Karpas-422 (cell line): ENCODE measurements at regions not wholly inside any gene's neighbourhood (a gene's known extent, or its start where the extent isn't known, plus 50 kb on each side); places are given as distances from the start of the nearest gene placed in this dataset.

ENCODE experiments used
- DNase-seq: peaks from one replicate; pipeline ENCODE4 v3.0.0-alpha.2; 2015
- H2AFZ ChIP-seq: fragments of 200-600 bp; sonication (generic); 2 replicates; pipeline ENCODE4 v1.6.1; 2014; ENCODE audit warnings: antibody characterized with exemption, low read length, mixed read lengths
- H3K27ac ChIP-seq: fragments of 200-600 bp; sonication (generic); 2 replicates; pipeline ENCODE4 v1.5.1; 2014; ENCODE audit warnings: mild to moderate bottlenecking, low read length, moderate library complexity
- H3K27me3 ChIP-seq: fragments of 200-600 bp; sonication (generic); 2 replicates; pipeline ENCODE4 v1.6.1; 2014; ENCODE audit warnings: low read length, mixed read lengths
- H3K36me3 ChIP-seq: fragments of 200-600 bp; sonication (generic); 2 replicates; pipeline ENCODE4 v1.6.1; 2014; ENCODE audit warnings: low read length, mixed read lengths; ENCODE audit not compliant: insufficient read depth
- H3K4me1 ChIP-seq: fragments of 200-600 bp; sonication (generic); 2 replicates; pipeline ENCODE4 v1.6.1; 2014; ENCODE audit warnings: mild to moderate bottlenecking, low read length, mixed read lengths
- H3K4me2 ChIP-seq: fragments of 200-600 bp; sonication (generic); 2 replicates; pipeline ENCODE4 v1.6.1; 2014; ENCODE audit warnings: low read length, low read depth, mild to moderate bottlenecking; ENCODE audit not compliant: poor library complexity, severe bottlenecking
- H3K4me3 ChIP-seq: fragments of 200-600 bp; sonication (generic); 2 replicates; pipeline ENCODE4 v1.5.1; 2014; ENCODE audit warnings: mild to moderate bottlenecking, antibody characterized with exemption, low read length, mixed read lengths
- H3K79me2 ChIP-seq: fragments of 200-600 bp; sonication (generic); 2 replicates; pipeline ENCODE4 v1.6.1; 2014; ENCODE audit warnings: mild to moderate bottlenecking, low read length, mixed read lengths
- H3K9ac ChIP-seq: fragments of 200-600 bp; sonication (generic); 2 replicates; pipeline ENCODE4 v1.6.0; 2014; ENCODE audit warnings: low read length
- H3K9me2 ChIP-seq: fragments of 200-600 bp; sonication (generic), shearing (Covaris generic); replicated peaks from 2 replicates; pipeline ENCODE4 v1.6.0; 2014; ENCODE audit warnings: mild to moderate bottlenecking, low read length, moderate library complexity; ENCODE audit not compliant: insufficient read depth
- H3K9me3 ChIP-seq: fragments of 300-700, 200-600 bp; sonication (generic); 2 replicates; pipeline ENCODE4 v1.6.1; 2014; ENCODE audit warnings: low read length, mixed read lengths
- H4K20me1 ChIP-seq: fragments of 200-600 bp; sonication (generic); 2 replicates; pipeline ENCODE4 v1.6.1; 2014; ENCODE audit warnings: mild to moderate bottlenecking, antibody characterized with exemption, low read length, low read depth; ENCODE audit not compliant: insufficient read depth

GRCh38 chr17:33651686-33652085, 358.6 kb upstream of the ASIC2 start:
- Histone ChIP-seq H3K9me3 (no peaks in the 10 kb centered on the region), H2AFZ (no peak overlapping the region), H3K4me1 (no peaks in the 10 kb centered on the region), H3K27ac (no peak overlapping the region), H4K20me1 (no peaks in the 10 kb centered on the region), H3K9me2 (no peaks in the 10 kb centered on the region), H3K4me2 (no peak overlapping the region), H3K27me3 (no peaks in the 10 kb centered on the region), H3K4me3 (no peak overlapping the region), H3K79me2 (no peaks in the 10 kb centered on the region), H3K36me3 (no peaks in the 10 kb centered on the region), H3K9ac (no peak overlapping the region)
- DNase-seq: no peak

GRCh38 chr17:33652731-33653398, 359.8 kb upstream of the ASIC2 start:
- no peak overlapping the region for H3K9ac ChIP-seq

GRCh38 chr17:33653399-33653788, 360.3 kb upstream of the ASIC2 start:
- H2AFZ ChIP-seq: no peak overlapping the region
- no peaks in the 10 kb centered on the region for H4K20me1 ChIP-seq
- H3K36me3 ChIP-seq: no peaks in the 10 kb centered on the region
- H3K27ac ChIP-seq: no peak overlapping the region
- H3K9me3 ChIP-seq: no peaks in the 10 kb centered on the region
- no peak overlapping the region for H3K4me2 ChIP-seq
- no peaks in the 10 kb centered on the region for H3K9me2 ChIP-seq
- no peaks in the 10 kb centered on the region for H3K79me2 ChIP-seq
- no peaks in the 10 kb centered on the region for H3K27me3 ChIP-seq
- DNase-seq: no peak
- no peak overlapping the region for H3K9ac ChIP-seq
- no peak overlapping the region for H3K4me3 ChIP-seq
- no peaks in the 10 kb centered on the region for H3K4me1 ChIP-seq

More at GRCh38 chr17:33652731-33653398, 359.8 kb upstream of the ASIC2 start:
- Histone ChIP-seq H2AFZ (no peak overlapping the region), H3K4me1 (no peaks in the 10 kb centered on the region), H3K4me3 (no peak overlapping the region), H3K36me3 (no peaks in the 10 kb centered on the region), H3K27me3 (no peaks in the 10 kb centered on the region), H3K4me2 (no peak overlapping the region), H3K79me2 (no peaks in the 10 kb centered on the region), H3K9me3 (no peaks in the 10 kb centered on the region), H4K20me1 (no peaks in the 10 kb centered on the region), H3K9me2 (no peaks in the 10 kb centered on the region), H3K27ac (no peak overlapping the region)
- DNase-seq: no peak

GRCh38 chr17:33657181-33657580, 364.1 kb upstream of the ASIC2 start:
- DNase-seq: no peak
- no peaks in the 10 kb centered on the region for H3K4me1 ChIP-seq
- H3K9ac ChIP-seq: no peak overlapping the region

GRCh38 chr17:33661975-33662374, 368.9 kb upstream of the ASIC2 start:
- Histone ChIP-seq H3K4me1 (no peaks in the 10 kb centered on the region), H2AFZ (no peak overlapping the region), H3K79me2 (no peaks in the 10 kb centered on the region), H3K36me3 (no peaks in the 10 kb centered on the region), H3K9me2 (no peaks in the 10 kb centered on the region), H3K4me2 (no peak overlapping the region), H4K20me1 (no peaks in the 10 kb centered on the region), H3K9me3 (no peaks in the 10 kb centered on the region), H3K9ac (no peak overlapping the region), H3K4me3 (no peak overlapping the region), H3K27me3 (no peaks in the 10 kb centered on the region), H3K27ac (no peak overlapping the region)
- no peak for DNase-seq

More at GRCh38 chr17:33657181-33657580, 364.1 kb upstream of the ASIC2 start:
- no peak overlapping the region for H2AFZ ChIP-seq
- H3K4me3 ChIP-seq: no peak overlapping the region
- H3K9me3 ChIP-seq: no peaks in the 10 kb centered on the region
- H3K9me2 ChIP-seq: no peaks in the 10 kb centered on the region
- H3K27ac ChIP-seq: no peak overlapping the region
- no peak overlapping the region for H3K4me2 ChIP-seq
- H3K79me2 ChIP-seq: no peaks in the 10 kb centered on the region
- no peaks in the 10 kb centered on the region for H3K36me3 ChIP-seq
- no peaks in the 10 kb centered on the region for H4K20me1 ChIP-seq
- H3K27me3 ChIP-seq: no peaks in the 10 kb centered on the region

GRCh38 chr17:33664116-33664840, 371.2 kb upstream of the ASIC2 start:
- no peaks in the 10 kb centered on the region for H3K27me3 ChIP-seq
- H3K4me3 ChIP-seq: no peak overlapping the region
- no peak overlapping the region for H3K27ac ChIP-seq
- no peaks in the 10 kb centered on the region for H3K9me2 ChIP-seq
- no peaks in the 10 kb centered on the region for H4K20me1 ChIP-seq
- DNase-seq: no peak
- no peaks in the 10 kb centered on the region for H3K4me1 ChIP-seq
- no peak overlapping the region for H2AFZ ChIP-seq
- H3K4me2 ChIP-seq: no peak overlapping the region
- H3K36me3 ChIP-seq: no peaks in the 10 kb centered on the region
- H3K9me3 ChIP-seq: no peaks in the 10 kb centered on the region
- no peak overlapping the region for H3K9ac ChIP-seq
- no peaks in the 10 kb centered on the region for H3K79me2 ChIP-seq

- Histone ChIP-seq H3K36me3 (no peaks in the 10 kb centered on the region), H4K20me1 (no peaks in the 10 kb centered on the region), H3K9me3 (no peaks in the 10 kb centered on the region), H3K4me1 (no peaks in the 10 kb centered on the region), H3K9ac (no peak overlapping the region), H3K4me2 (no peak overlapping the region), H3K27ac (no peak overlapping the region), H3K79me2 (no peaks in the 10 kb centered on the region), H3K27me3 (no peaks in the 10 kb centered on the region), H3K9me2 (no peaks in the 10 kb centered on the region), H3K4me3 (no peak overlapping the region), H2AFZ (no peak overlapping the region)
- DNase-seq: no peak
These were observed 374.0 kb upstream of the ASIC2 start for GRCh38 chr17:33667052-33667509.

- Histone ChIP-seq H3K27ac (no peak overlapping the region), H3K4me2 (no peak overlapping the region), H3K4me1 (no peaks in the 10 kb centered on the region), H3K9me3 (no peaks in the 10 kb centered on the region), H3K9me2 (no peaks in the 10 kb centered on the region), H3K79me2 (no peaks in the 10 kb centered on the region), H3K4me3 (no peak overlapping the region), H2AFZ (no peak overlapping the region), H4K20me1 (no peaks in the 10 kb centered on the region), H3K36me3 (no peaks in the 10 kb centered on the region), H3K9ac (no peak overlapping the region), H3K27me3 (no peaks in the 10 kb centered on the region)
- DNase-seq: no peak
These were observed 374.6 kb upstream of the ASIC2 start for GRCh38 chr17:33667671-33668070.
